Keratinocyte (primary cell): ENCODE measurements at regions not wholly inside any gene's neighbourhood (a gene's known extent, or its start where the extent isn't known, plus 50 kb on each side); places are given as distances from the start of the nearest gene placed in this dataset.

Source experiments
- DNase-seq: peaks from one replicate; pipeline ENCODE4 v3.0.0-alpha.2; 2011; ENCODE audit warnings: low read depth, missing footprints, low spot score
- FAIRE-seq: peaks from 2 replicates; lab custom pipeline; 2011; peaks lifted over from hg19 to GRCh38; lab: Jason Lieb, UNC
- H2AFZ ChIP-seq: 2 replicates; pipeline ENCODE4 v1.6.0; 2012; ENCODE audit warnings: low read length, control low read depth, inconsistent platforms; ENCODE audit not compliant: control insufficient read depth
- H3K27ac ChIP-seq: 2 replicates; pipeline ENCODE4 v1.5.1; 2011; ENCODE audit warnings: low read length; ENCODE audit not compliant: control insufficient read depth, insufficient read depth
- H3K27me3 ChIP-seq: 3 replicates; pipeline ENCODE4 v1.6.0; 2011; ENCODE audit warnings: low read length; ENCODE audit not compliant: control insufficient read depth, insufficient read depth; ENCODE audit errors: extremely low read depth
- H3K36me3 ChIP-seq, 2 experiments: 2 replicates in 1 of 2; 3 replicates in 1 of 2; pipeline ENCODE4 v1.5.1; 2011; ENCODE audit warnings: low read length in 2 of 2, mild to moderate bottlenecking in 1 of 2; ENCODE audit not compliant: control insufficient read depth in 2 of 2, insufficient read depth in 2 of 2; ENCODE audit errors: extremely low read depth in 1 of 2
- H3K4me1 ChIP-seq: 3 replicates; pipeline ENCODE4 v1.5.1; 2011; ENCODE audit warnings: low read length; ENCODE audit not compliant: control insufficient read depth, insufficient read depth; ENCODE audit errors: extremely low read depth
- H3K4me2 ChIP-seq: 3 replicates; pipeline ENCODE4 v1.6.0; 2011; ENCODE audit warnings: low read depth, low read length; ENCODE audit not compliant: control insufficient read depth, insufficient read depth; ENCODE audit errors: extremely low read depth
- H3K4me3 ChIP-seq, 3 experiments: fragments of 200-600 bp in 1 of 3; sonication (generic) in 1 of 3; 2 replicates in 2 of 3; 3 replicates in 1 of 3; pipeline ENCODE4 v1.5.1; 2011 to 2016; ENCODE audit warnings: low read length in 3 of 3, mild to moderate bottlenecking in 3 of 3, control low read depth in 2 of 3, inconsistent platforms in 1 of 3, low read depth in 1 of 3, mixed read lengths in 1 of 3, mixed run types in 1 of 3, moderate library complexity in 1 of 3; ENCODE audit not compliant: control insufficient read depth in 2 of 3, insufficient read depth in 2 of 3; ENCODE audit errors: extremely low read depth in 1 of 3
- H3K79me2 ChIP-seq: 2 replicates; pipeline ENCODE4 v1.6.0; 2012; ENCODE audit warnings: low read length; ENCODE audit not compliant: control insufficient read depth, insufficient read depth
- H3K9ac ChIP-seq: 3 replicates; pipeline ENCODE4 v1.6.0; 2011; ENCODE audit warnings: low read length; ENCODE audit not compliant: control insufficient read depth, insufficient read depth; ENCODE audit errors: extremely low read depth
- H3K9me1 ChIP-seq: 3 replicates; pipeline ENCODE4 v1.6.0; 2011; ENCODE audit warnings: low read length; ENCODE audit not compliant: control insufficient read depth, insufficient read depth; ENCODE audit errors: extremely low read depth
- H3K9me3 ChIP-seq: 2 replicates; pipeline ENCODE4 v1.5.1; 2012; ENCODE audit warnings: low read depth, low read length; ENCODE audit not compliant: control insufficient read depth
- H4K20me1 ChIP-seq: 3 replicates; pipeline ENCODE4 v1.6.0; 2011; ENCODE audit warnings: low read length; ENCODE audit not compliant: control insufficient read depth, insufficient read depth; ENCODE audit errors: extremely low read depth
- EZH2 ChIP-seq: IDR thresholded peaks from one replicate; pipeline ENCODE4 v1.6.1; 2012; ENCODE audit warnings: inconsistent platforms, mild to moderate bottlenecking, low read length, moderate library complexity
- dilution Hi-C: fragments of 300-500 bp; cut with MboI; formaldehyde crosslinking; loops from one replicate; pipeline ENCODE4 v1.7.0; 2020; ENCODE audit warnings: low sequenced_read_pairs; ENCODE audit not compliant: extremely low pct_ligation_motif_present
- TF ChIP-seq, protein P1 (sequence below), 3 experiments: IDR thresholded peaks in 1 of 3; conservative IDR thresholded peaks in 1 of 3; optimal IDR thresholded peaks in 1 of 3; 2 replicates in 2 of 3; 3 replicates in 1 of 3; pipeline versions ENCODE3 to v1.5.1; 2011; ENCODE audit warnings: low read length in 3 of 3, mild to moderate bottlenecking in 3 of 3, moderate library complexity in 2 of 3, control low read depth in 1 of 3, inconsistent platforms in 1 of 3; ENCODE audit not compliant: insufficient read depth in 2 of 3; ENCODE audit errors: extremely low read depth in 1 of 3

DNA sequence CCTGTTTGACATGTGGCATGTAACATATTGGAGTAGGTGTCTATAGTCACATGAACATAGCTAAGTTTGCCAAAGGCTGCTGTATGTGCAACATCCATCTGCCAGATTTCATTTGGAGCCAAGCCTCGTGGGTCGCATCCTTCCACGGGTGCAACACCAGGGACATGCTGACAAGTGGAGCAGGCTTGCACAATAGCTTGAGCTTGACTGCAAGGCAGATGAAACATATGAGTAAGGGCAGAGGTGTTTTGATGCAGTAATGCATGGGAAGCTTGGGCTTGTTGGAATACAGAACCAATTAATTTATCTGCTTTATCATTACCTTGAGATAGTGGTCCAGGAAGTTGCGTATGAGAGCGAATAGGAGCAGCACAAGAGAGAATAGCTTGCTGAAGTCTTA lies 74.1 kb upstream of the BTN3A2 start:
- Histone ChIP-seq H2AFZ (no peak overlapping the region), H3K4me1 (peaks cover 8% of the 10 kb centered on the region), H3K4me2 (no peak overlapping the region), H3K9me3 (no peaks in the 10 kb centered on the region), H3K9ac (no peak overlapping the region), H3K4me3 (no peak overlapping the region), H3K9me1 (no peaks in the 10 kb centered on the region), H4K20me1 (no peaks in the 10 kb centered on the region), H3K36me3 (no peaks in the 10 kb centered on the region), H3K27me3 (no peaks in the 10 kb centered on the region), H3K27ac (no peak overlapping the region), H3K79me2 (no peaks in the 10 kb centered on the region)
- no peak for DNase-seq
- no peak for TF ChIP-seq EZH2
- TF ChIP-seq, protein P1, sequence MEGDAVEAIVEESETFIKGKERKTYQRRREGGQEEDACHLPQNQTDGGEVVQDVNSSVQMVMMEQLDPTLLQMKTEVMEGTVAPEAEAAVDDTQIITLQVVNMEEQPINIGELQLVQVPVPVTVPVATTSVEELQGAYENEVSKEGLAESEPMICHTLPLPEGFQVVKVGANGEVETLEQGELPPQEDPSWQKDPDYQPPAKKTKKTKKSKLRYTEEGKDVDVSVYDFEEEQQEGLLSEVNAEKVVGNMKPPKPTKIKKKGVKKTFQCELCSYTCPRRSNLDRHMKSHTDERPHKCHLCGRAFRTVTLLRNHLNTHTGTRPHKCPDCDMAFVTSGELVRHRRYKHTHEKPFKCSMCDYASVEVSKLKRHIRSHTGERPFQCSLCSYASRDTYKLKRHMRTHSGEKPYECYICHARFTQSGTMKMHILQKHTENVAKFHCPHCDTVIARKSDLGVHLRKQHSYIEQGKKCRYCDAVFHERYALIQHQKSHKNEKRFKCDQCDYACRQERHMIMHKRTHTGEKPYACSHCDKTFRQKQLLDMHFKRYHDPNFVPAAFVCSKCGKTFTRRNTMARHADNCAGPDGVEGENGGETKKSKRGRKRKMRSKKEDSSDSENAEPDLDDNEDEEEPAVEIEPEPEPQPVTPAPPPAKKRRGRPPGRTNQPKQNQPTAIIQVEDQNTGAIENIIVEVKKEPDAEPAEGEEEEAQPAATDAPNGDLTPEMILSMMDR (optimal IDR thresholded peaks at IDR 0.05 in 1 of 3, IDR thresholded peaks at IDR 0.05 in 1 of 3, conservative IDR thresholded peaks at IDR 0.05 in 1 of 3; ENCODE audit: extremely low read depth in 1 of 3, insufficient read depth in 2 of 3, low read length in 3 of 3): no peak
- dilution Hi-C loops: no loop called here
- no peak for FAIRE-seq

DNA sequence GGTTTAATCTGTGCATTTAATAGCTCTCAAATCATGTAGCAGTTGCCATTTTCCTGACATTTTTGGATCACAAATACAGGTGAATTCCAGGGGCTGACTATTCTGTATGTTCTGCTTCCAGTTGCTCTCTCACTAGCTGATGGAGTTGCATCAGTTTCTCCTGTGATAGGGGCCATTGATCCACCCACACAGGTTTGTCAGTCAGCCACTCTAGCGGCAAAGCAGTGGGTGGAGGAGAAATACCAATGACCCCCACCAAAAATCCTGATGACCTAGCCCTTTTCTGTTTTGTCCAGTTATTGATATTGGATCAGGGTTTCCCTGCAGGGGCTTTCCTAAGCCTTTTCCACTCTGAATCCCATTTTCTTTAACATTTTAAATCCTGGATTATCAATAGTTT lies 72.3 kb upstream of the BTN3A2 start:
- Histone ChIP-seq H3K9me3 (no peaks in the 10 kb centered on the region), H3K36me3 (no peaks in the 10 kb centered on the region), H3K27me3 (no peaks in the 10 kb centered on the region), H3K9ac (no peak overlapping the region), H3K27ac (no peak overlapping the region), H3K4me3 (no peak overlapping the region), H4K20me1 (no peaks in the 10 kb centered on the region), H3K79me2 (no peaks in the 10 kb centered on the region), H3K9me1 (no peaks in the 10 kb centered on the region), H2AFZ (no peak overlapping the region), H3K4me2 (no peak overlapping the region), H3K4me1 (peaks cover 20% of the 10 kb centered on the region)
- DNase-seq: no peak
- FAIRE-seq: no peak
- dilution Hi-C loops: no loop called here
- TF ChIP-seq, protein P1 (optimal IDR thresholded peaks at IDR 0.05 in 1 of 3, IDR thresholded peaks at IDR 0.05 in 1 of 3, conservative IDR thresholded peaks at IDR 0.05 in 1 of 3; ENCODE audit: extremely low read depth in 1 of 3, insufficient read depth in 2 of 3, low read length in 3 of 3): no peak
- no peak for TF ChIP-seq EZH2
